ENCODE measurements at regions not wholly inside any gene's neighbourhood (a gene's known extent, or its start where the extent isn't known, plus 50 kb on each side); places are given as distances from the start of the nearest gene placed in this dataset.

- Mint-ChIP-seq H3K36me3 (ENCODE audit: low read depth) (no peaks in the 10 kb centered on the region), H3K4me3 (no peak overlapping the region), H3K9me3 (peaks cover 9% of the 10 kb centered on the region), H3K27me3 (ENCODE audit: insufficient read depth) (no peaks in the 10 kb centered on the region), H3K4me1 (peaks cover 17% of the 10 kb centered on the region), H3K27ac (no peak overlapping the region)
- DNase-seq, result no peak
- 94% methylated on average over 2 of the region's 2 CpGs; no CpG with 5 or more reads in 1 of the 2 experiments for WGBS, 2 experiments (ENCODE audit: insufficient coverage in 1 of 2, insufficient read length in 1 of 2)
- no peaks in the 10 kb centered on the region for H3K9me3 ChIP-seq (ENCODE audit: control insufficient read depth, low read length)
- no peaks in the 10 kb centered on the region for H3K36me3 ChIP-seq (ENCODE audit: control insufficient read depth, insufficient read depth, low read length)
- no peak overlapping the region for H3K27ac ChIP-seq (ENCODE audit: low read depth, low read length)
- no peaks in the 10 kb centered on the region for H3K4me1 ChIP-seq (ENCODE audit: control insufficient read depth, insufficient read depth, low read length)
- H3K9ac ChIP-seq (ENCODE audit: extremely low read depth, low read length, poor library complexity, severe bottlenecking), result no peak overlapping the region
- TF ChIP-seq CTCF (conservative IDR thresholded peaks at IDR 0.05), result no peak
- no peak overlapping the region for H3K4me3 ChIP-seq (ENCODE audit: low read length)
- H3K27me3 ChIP-seq (ENCODE audit: control insufficient read depth, insufficient read depth, low read length, poor library complexity, severe bottlenecking), result no peaks in the 10 kb centered on the region
Observed at GRCh38 chr3:106816838-106817237, 560.4 kb upstream of the CCDC54 start.

- Histone ChIP-seq H3K36me3 (ENCODE audit: control insufficient read depth, insufficient read depth, low read length) (no peaks in the 10 kb centered on the region), H3K27ac (ENCODE audit: low read depth, low read length) (no peak overlapping the region), H3K4me1 (ENCODE audit: control insufficient read depth, insufficient read depth, low read length) (no peaks in the 10 kb centered on the region), H3K9ac (ENCODE audit: extremely low read depth, low read length, poor library complexity, severe bottlenecking) (no peak overlapping the region), H3K4me3 (ENCODE audit: low read length) (no peak overlapping the region), H3K9me3 (ENCODE audit: control insufficient read depth, low read length) (no peaks in the 10 kb centered on the region), H3K27me3 (ENCODE audit: control insufficient read depth, insufficient read depth, low read length, poor library complexity, severe bottlenecking) (no peaks in the 10 kb centered on the region)
- no peaks in the 10 kb centered on the region for H3K36me3 Mint-ChIP-seq (ENCODE audit: low read depth)
- H3K4me3 Mint-ChIP-seq, result no peak overlapping the region
- 91 to 96% methylated on average over 5 of the region's 5 CpGs for WGBS, 2 experiments (ENCODE audit: insufficient coverage in 1 of 2, insufficient read length in 1 of 2)
- peaks cover 9% of the 10 kb centered on the region for H3K9me3 Mint-ChIP-seq
- H3K27me3 Mint-ChIP-seq (ENCODE audit: insufficient read depth), result no peaks in the 10 kb centered on the region
- peak; percentile 50 for DNase-seq
- peak overlapping the region; percentile 3 for H3K27ac Mint-ChIP-seq
- peaks cover 17% of the 10 kb centered on the region for H3K4me1 Mint-ChIP-seq
- no peak for TF ChIP-seq CTCF (conservative IDR thresholded peaks at IDR 0.05)
Observed at GRCh38 chr3:106817706-106818105, 559.5 kb upstream of the CCDC54 start.

- no peak overlapping the region for H3K4me3 Mint-ChIP-seq
- H3K9me3 ChIP-seq (ENCODE audit: control insufficient read depth, low read length), result no peaks in the 10 kb centered on the region
- no peak overlapping the region for H3K9ac ChIP-seq (ENCODE audit: extremely low read depth, low read length, poor library complexity, severe bottlenecking)
- H3K4me1 Mint-ChIP-seq, result peaks cover 23% of the 10 kb centered on the region
- H3K36me3 Mint-ChIP-seq (ENCODE audit: low read depth), result no peaks in the 10 kb centered on the region
- 90% methylated on average over 1 of the region's 1 CpG; no CpG with 5 or more reads in 1 of the 2 experiments for WGBS, 2 experiments (ENCODE audit: insufficient coverage in 1 of 2, insufficient read length in 1 of 2)
- no peaks in the 10 kb centered on the region for H3K27me3 Mint-ChIP-seq (ENCODE audit: insufficient read depth)
- no peak for TF ChIP-seq CTCF (conservative IDR thresholded peaks at IDR 0.05)
- no peaks in the 10 kb centered on the region for H3K27me3 ChIP-seq (ENCODE audit: control insufficient read depth, insufficient read depth, low read length, poor library complexity, severe bottlenecking)
- no peaks in the 10 kb centered on the region for H3K36me3 ChIP-seq (ENCODE audit: control insufficient read depth, insufficient read depth, low read length)
- H3K4me1 ChIP-seq (ENCODE audit: control insufficient read depth, insufficient read depth, low read length), result no peaks in the 10 kb centered on the region
- no peak for DNase-seq
- no peak overlapping the region for H3K27ac Mint-ChIP-seq
- H3K4me3 ChIP-seq (ENCODE audit: low read length), result no peak overlapping the region
- H3K9me3 Mint-ChIP-seq, result peaks cover 9% of the 10 kb centered on the region
- H3K27ac ChIP-seq (ENCODE audit: low read depth, low read length), result no peak overlapping the region
Observed at GRCh38 chr3:106819440-106819839, 557.8 kb upstream of the CCDC54 start.

All from endodermal cell (in vitro differentiated cells).